CD14-positive monocyte (primary cell): ENCODE measurements at regions not wholly inside any gene's neighbourhood (a gene's known extent, or its start where the extent isn't known, plus 50 kb on each side); places are given as distances from the start of the nearest gene placed in this dataset.

Experiments used
- DNase-seq, 3 donors: peaks; one replicate each; pipeline ENCODE4 v3.0.0-alpha.2; 2011 to 2022
- H2AFZ ChIP-seq: 2 replicates; pipeline ENCODE4 v1.6.0; 2012; ENCODE audit warnings: mild to moderate bottlenecking, low read depth, low read length, inconsistent platforms; ENCODE audit not compliant: insufficient read depth, poor library complexity, severe bottlenecking
- H3K27ac ChIP-seq, 2 donors: 1 replicate in 1 of 2; 2 replicates in 1 of 2; pipeline ENCODE4 v1.5.1; 2012 to 2013; ENCODE audit warnings: low read length in 2 of 2, control low read depth in 1 of 2, inconsistent platforms in 1 of 2, low read depth in 1 of 2, mild to moderate bottlenecking in 1 of 2
- H3K27me3 ChIP-seq, 2 donors: one replicate each; pipeline versions ENCODE4 v1.6.0 to v1.6.1; 2011 to 2013; ENCODE audit warnings: low read length in 2 of 2; ENCODE audit not compliant: control insufficient read depth in 2 of 2, insufficient read depth in 2 of 2
- H3K36me3 ChIP-seq, 2 donors: replicated peaks in 1 of 2; 1 replicate in 1 of 2; 2 replicates in 1 of 2; pipeline versions ENCODE4 v1.5.1 to v1.6.1; 2012 to 2013; ENCODE audit warnings: low read length in 2 of 2, control low read depth in 1 of 2, inconsistent platforms in 1 of 2, mild to moderate bottlenecking in 1 of 2; ENCODE audit not compliant: insufficient read depth in 2 of 2, control insufficient read depth in 1 of 2
- H3K4me1 ChIP-seq, 2 donors: 1 replicate in 1 of 2; 2 replicates in 1 of 2; pipeline versions ENCODE4 v1.5.1 to v1.6.1; 2012 to 2013; ENCODE audit warnings: low read length in 2 of 2, control low read depth in 1 of 2, inconsistent platforms in 1 of 2, mild to moderate bottlenecking in 1 of 2, moderate library complexity in 1 of 2; ENCODE audit not compliant: insufficient read depth in 2 of 2, control insufficient read depth in 1 of 2
- H3K4me2 ChIP-seq: replicated peaks from 2 replicates; pipeline ENCODE3; 2012; ENCODE audit warnings: low read length, moderate library complexity, mild to moderate bottlenecking; ENCODE audit not compliant: poor library complexity, severe bottlenecking; ENCODE audit errors: extremely low read depth
- H3K4me3 ChIP-seq, 3 experiments: fragments of 200-600 bp in 1 of 3; sonication (generic) in 1 of 3; replicated peaks in 1 of 3; 1 replicate in 2 of 3; 2 replicates in 1 of 3; pipeline ENCODE4 v1.5.1; 2011 to 2013; ENCODE audit warnings: low read length in 3 of 3, mild to moderate bottlenecking in 3 of 3, control low read depth in 2 of 3, low read depth in 2 of 3, inconsistent platforms in 1 of 3, moderate library complexity in 1 of 3
- H3K79me2 ChIP-seq: 2 replicates; pipeline ENCODE4 v1.6.0; 2012; ENCODE audit warnings: mild to moderate bottlenecking, control low read depth, inconsistent platforms, low read length, moderate library complexity; ENCODE audit not compliant: insufficient read depth
- H3K9ac ChIP-seq: 2 replicates; pipeline ENCODE4 v1.6.0; 2017; ENCODE audit warnings: low read length, mild to moderate bottlenecking; ENCODE audit not compliant: insufficient read depth, poor library complexity, severe bottlenecking
- H3K9me3 ChIP-seq, 2 donors: replicated peaks in 1 of 2; 1 replicate in 1 of 2; 2 replicates in 1 of 2; pipeline versions ENCODE4 v1.5.1 to v1.6.1; 2012 to 2013; ENCODE audit warnings: low read length in 2 of 2, control low read depth in 1 of 2; ENCODE audit not compliant: control insufficient read depth in 1 of 2, insufficient read depth in 1 of 2
- H4K20me1 ChIP-seq: 2 replicates; pipeline ENCODE4 v1.6.0; 2012; ENCODE audit warnings: mild to moderate bottlenecking, low read length, control low read depth, moderate library complexity; ENCODE audit not compliant: insufficient read depth
- H3K27ac Mint-ChIP-seq, 7 donors: one replicate each; pipeline ENCODE4 v1.8.0; 2020; ENCODE audit warnings: mild to moderate bottlenecking in 7 of 7, mixed read lengths in 7 of 7, moderate library complexity in 6 of 7, inconsistent platforms in 2 of 7
- H3K27me3 Mint-ChIP-seq, 3 donors: one replicate each; pipeline ENCODE4 v1.8.0; 2021 to 2022; ENCODE audit warnings: low read depth in 3 of 3, mild to moderate bottlenecking in 3 of 3, mixed read lengths in 3 of 3, moderate library complexity in 3 of 3, inconsistent platforms in 1 of 3
- H3K36me3 Mint-ChIP-seq, 2 donors: one replicate each; pipeline ENCODE4 v1.8.0; 2020; ENCODE audit warnings: mixed read lengths in 2 of 2, inconsistent platforms in 1 of 2, mild to moderate bottlenecking in 1 of 2
- H3K4me1 Mint-ChIP-seq: one replicate; pipeline ENCODE4 v1.8.0; 2020; ENCODE audit warnings: mild to moderate bottlenecking, mixed read lengths
- H3K4me3 Mint-ChIP-seq, 2 donors: one replicate each; pipeline ENCODE4 v1.8.0; 2020; ENCODE audit warnings: mild to moderate bottlenecking in 2 of 2, mixed read lengths in 2 of 2, moderate library complexity in 1 of 2
- H3K9me3 Mint-ChIP-seq, 7 donors: one replicate each; pipeline ENCODE4 v1.8.0; 2020 to 2022; ENCODE audit warnings: mixed read lengths in 7 of 7, mild to moderate bottlenecking in 6 of 7, moderate library complexity in 6 of 7, inconsistent platforms in 2 of 7
- CTCF ChIP-seq: fragments of 200-600 bp; IDR thresholded peaks from one replicate; pipeline ENCODE4 v1.8.0; 2022; ENCODE audit warnings: antibody characterized with exemption, mild to moderate bottlenecking
- WGBS: methylation state at CpG from one replicate; pipeline ENCODE4 v1.1.5; 2013; ENCODE audit warnings: missing lambda C conversion rate; ENCODE audit not compliant: insufficient coverage; 5-methylcytosine and 5-hydroxymethylcytosine counted together
- intact Hi-C, 2 donors: fragments of 100-400 bp; cut with micrococcal nuclease; formaldehyde crosslinking; loops; one replicate each; pipeline versions ENCODE4 v1.15.0 to v1.15.1; 2023

- 89% methylated on average over 2 of the region's 5 CpGs for WGBS
- H3K4me1 ChIP-seq = no peaks in the 10 kb centered on the region
- H3K27ac ChIP-seq = no peak overlapping the region
- intact Hi-C loops = no loop called here
- DNase-seq = no peak
- H4K20me1 ChIP-seq = no peaks in the 10 kb centered on the region
- Mint-ChIP-seq H3K9me3 (no peaks in the 10 kb centered on the region), H3K27me3 (peaks cover 0 to 6% (median 3%) of the 10 kb centered on the region in 3 donors), H3K4me3 (no peak overlapping the region), H3K4me1 (no peaks in the 10 kb centered on the region), H3K27ac (no peak overlapping the region), H3K36me3 (no peaks in the 10 kb centered on the region)
- TF ChIP-seq CTCF = no peak
- no peak overlapping the region for H2AFZ ChIP-seq
- no peak overlapping the region for H3K9ac ChIP-seq
- H3K4me2 ChIP-seq = no peak overlapping the region
- no peaks in the 10 kb centered on the region for H3K79me2 ChIP-seq
- no peak overlapping the region for H3K4me3 ChIP-seq
- no peaks in the 10 kb centered on the region for H3K9me3 ChIP-seq
- no peaks in the 10 kb centered on the region for H3K27me3 ChIP-seq
- H3K36me3 ChIP-seq = no peaks in the 10 kb centered on the region
These were observed 141.1 kb upstream of the RAD23B start for GRCh38 chr9:107141967-107142366.

GRCh38 chr9:107142430-107142829 is 140.6 kb upstream of the RAD23B start:
- no peaks in the 10 kb centered on the region for H3K4me1 ChIP-seq
- intact Hi-C loops = no loop called here

More at GRCh38 chr9:107142430-107142829, 140.6 kb upstream of the RAD23B start:
- no peaks in the 10 kb centered on the region for H3K36me3 Mint-ChIP-seq
- no peak for DNase-seq
- Histone ChIP-seq H3K4me3 (no peak overlapping the region), H3K36me3 (no peaks in the 10 kb centered on the region), H3K4me2 (no peak overlapping the region), H4K20me1 (no peaks in the 10 kb centered on the region), H2AFZ (no peak overlapping the region), H3K27me3 (no peaks in the 10 kb centered on the region), H3K9ac (no peak overlapping the region), H3K9me3 (no peaks in the 10 kb centered on the region), H3K27ac (no peak overlapping the region), H3K79me2 (no peaks in the 10 kb centered on the region)
- H3K4me1 Mint-ChIP-seq = no peaks in the 10 kb centered on the region
- 93% methylated on average over 1 of the region's 1 CpG for WGBS
- H3K27ac Mint-ChIP-seq = no peak overlapping the region
- no peaks in the 10 kb centered on the region for H3K9me3 Mint-ChIP-seq
- peaks cover 0 to 6% (median 3%) of the 10 kb centered on the region in 3 donors for H3K27me3 Mint-ChIP-seq
- TF ChIP-seq CTCF = no peak
- no peak overlapping the region for H3K4me3 Mint-ChIP-seq
